ENCODE measurements at regions not wholly inside any gene's neighbourhood (a gene's known extent, or its start where the extent isn't known, plus 50 kb on each side); places are given as distances from the start of the nearest gene placed in this dataset.

- no peak for DNase-seq (ENCODE audit: low read depth in 6 of 9, low spot score in 9 of 9)
- Histone ChIP-seq H3K4me3 (ENCODE audit: low read length in 2 of 2) (no peak overlapping the region), H3K27ac (ENCODE audit: low read depth in 1 of 2, low read length in 1 of 2) (no peak overlapping the region), H3K9me3 (ENCODE audit: control insufficient read depth in 2 of 2, insufficient read depth in 1 of 2, low read length in 1 of 2) (no peaks in the 10 kb centered on the region), H3K4me1 (ENCODE audit: control insufficient read depth in 2 of 2, insufficient read depth in 2 of 2, low read length in 2 of 2) (no peaks in the 10 kb centered on the region), H3K27me3 (ENCODE audit: control insufficient read depth in 2 of 2, insufficient read depth in 1 of 2, low read length in 1 of 2) (no peaks in the 10 kb centered on the region), H3K36me3 (ENCODE audit: control insufficient read depth in 2 of 2, insufficient read depth in 2 of 2, low read length in 1 of 2) (no peaks in the 10 kb centered on the region)
- 94% methylated on average over 5 of the region's 5 CpGs for WGBS
Measured at GRCh38 chr3:72050771-72051170, 265.8 kb upstream of the PROK2 start.

GRCh38 chr3:72050048-72050632, 265.2 kb upstream of the PROK2 start:
- 98% methylated on average over 6 of the region's 6 CpGs for WGBS
- no peak for DNase-seq (ENCODE audit: low read depth in 6 of 9, low spot score in 9 of 9)
- no peak overlapping the region for H3K27ac ChIP-seq (ENCODE audit: low read depth in 1 of 2, low read length in 1 of 2)
- H3K4me3 ChIP-seq (ENCODE audit: low read length in 2 of 2), result no peak overlapping the region
- H3K9me3 ChIP-seq (ENCODE audit: control insufficient read depth in 2 of 2, insufficient read depth in 1 of 2, low read length in 1 of 2), result no peaks in the 10 kb centered on the region
- H3K36me3 ChIP-seq (ENCODE audit: control insufficient read depth in 2 of 2, insufficient read depth in 2 of 2, low read length in 1 of 2), result no peaks in the 10 kb centered on the region
- no peaks in the 10 kb centered on the region for H3K27me3 ChIP-seq (ENCODE audit: control insufficient read depth in 2 of 2, insufficient read depth in 1 of 2, low read length in 1 of 2)
- H3K4me1 ChIP-seq (ENCODE audit: control insufficient read depth in 2 of 2, insufficient read depth in 2 of 2, low read length in 2 of 2), result no peaks in the 10 kb centered on the region

- H3K9me3 ChIP-seq (ENCODE audit: control insufficient read depth in 2 of 2, insufficient read depth in 1 of 2, low read length in 1 of 2), result no peaks in the 10 kb centered on the region
- H3K4me1 ChIP-seq (ENCODE audit: control insufficient read depth in 2 of 2, insufficient read depth in 2 of 2, low read length in 2 of 2), result no peaks in the 10 kb centered on the region
- no peak for DNase-seq (ENCODE audit: low read depth in 6 of 9, low spot score in 9 of 9)
- H3K36me3 ChIP-seq (ENCODE audit: control insufficient read depth in 2 of 2, insufficient read depth in 2 of 2, low read length in 1 of 2), result no peaks in the 10 kb centered on the region
- no peak overlapping the region for H3K4me3 ChIP-seq (ENCODE audit: low read length in 2 of 2)
- 94% methylated on average over 1 of the region's 1 CpG for WGBS
- no peaks in the 10 kb centered on the region for H3K27me3 ChIP-seq (ENCODE audit: control insufficient read depth in 2 of 2, insufficient read depth in 1 of 2, low read length in 1 of 2)
- no peak overlapping the region for H3K27ac ChIP-seq (ENCODE audit: low read depth in 1 of 2, low read length in 1 of 2)
Measured at GRCh38 chr3:72049300-72049699, 264.4 kb upstream of the PROK2 start.

- H3K27ac ChIP-seq (ENCODE audit: low read depth in 1 of 2, low read length in 1 of 2), result no peak overlapping the region
- H3K9me3 ChIP-seq (ENCODE audit: control insufficient read depth in 2 of 2, insufficient read depth in 1 of 2, low read length in 1 of 2), result no peaks in the 10 kb centered on the region
- 86% methylated on average over 5 of the region's 5 CpGs for WGBS
- no peaks in the 10 kb centered on the region for H3K4me1 ChIP-seq (ENCODE audit: control insufficient read depth in 2 of 2, insufficient read depth in 2 of 2, low read length in 2 of 2)
- H3K36me3 ChIP-seq (ENCODE audit: control insufficient read depth in 2 of 2, insufficient read depth in 2 of 2, low read length in 1 of 2), result no peaks in the 10 kb centered on the region
- no peak for DNase-seq (ENCODE audit: low read depth in 6 of 9, low spot score in 9 of 9)
- H3K4me3 ChIP-seq (ENCODE audit: low read length in 2 of 2), result no peak overlapping the region
- no peaks in the 10 kb centered on the region for H3K27me3 ChIP-seq (ENCODE audit: control insufficient read depth in 2 of 2, insufficient read depth in 1 of 2, low read length in 1 of 2)
Measured at GRCh38 chr3:72048873-72049272, 263.9 kb upstream of the PROK2 start.

- no peak overlapping the region for H3K27ac ChIP-seq (ENCODE audit: low read depth in 1 of 2, low read length in 1 of 2)
- WGBS, result 94% methylated on average over 16 of the region's 16 CpGs
- H3K4me3 ChIP-seq (ENCODE audit: low read length in 2 of 2), result no peak overlapping the region
- DNase-seq (ENCODE audit: low read depth in 6 of 9, low spot score in 9 of 9), result no peak
- peaks cover 0 to 4% of the 10 kb centered on the region in 2 donors for H3K4me1 ChIP-seq (ENCODE audit: control insufficient read depth in 2 of 2, insufficient read depth in 2 of 2, low read length in 2 of 2)
- H3K36me3 ChIP-seq (ENCODE audit: control insufficient read depth in 2 of 2, insufficient read depth in 2 of 2, low read length in 1 of 2), result no peaks in the 10 kb centered on the region
- no peaks in the 10 kb centered on the region for H3K9me3 ChIP-seq (ENCODE audit: control insufficient read depth in 2 of 2, insufficient read depth in 1 of 2, low read length in 1 of 2)
- no peaks in the 10 kb centered on the region for H3K27me3 ChIP-seq (ENCODE audit: control insufficient read depth in 2 of 2, insufficient read depth in 1 of 2, low read length in 1 of 2)
Measured at GRCh38 chr3:72047221-72047871, 262.4 kb upstream of the PROK2 start.

- Histone ChIP-seq H3K4me3 (ENCODE audit: low read length in 2 of 2) (no peak overlapping the region), H3K27me3 (ENCODE audit: control insufficient read depth in 2 of 2, insufficient read depth in 1 of 2, low read length in 1 of 2) (no peaks in the 10 kb centered on the region), H3K36me3 (ENCODE audit: control insufficient read depth in 2 of 2, insufficient read depth in 2 of 2, low read length in 1 of 2) (no peaks in the 10 kb centered on the region), H3K4me1 (ENCODE audit: control insufficient read depth in 2 of 2, insufficient read depth in 2 of 2, low read length in 2 of 2) (peaks cover 0 to 11% of the 10 kb centered on the region in 2 donors), H3K27ac (ENCODE audit: low read depth in 1 of 2, low read length in 1 of 2) (no peak overlapping the region), H3K9me3 (ENCODE audit: control insufficient read depth in 2 of 2, insufficient read depth in 1 of 2, low read length in 1 of 2) (peaks cover 0 to 3% of the 10 kb centered on the region in 2 donors)
- WGBS, result 95% methylated on average over 7 of the region's 7 CpGs
- no peak for DNase-seq (ENCODE audit: low read depth in 6 of 9, low spot score in 9 of 9)
Measured at GRCh38 chr3:72044231-72044855, 259.4 kb upstream of the PROK2 start.

GRCh38 chr3:72043204-72044133, 258.5 kb upstream of the PROK2 start:
- peaks cover 0 to 3% of the 10 kb centered on the region in 2 donors for H3K9me3 ChIP-seq (ENCODE audit: control insufficient read depth in 2 of 2, insufficient read depth in 1 of 2, low read length in 1 of 2)
- WGBS, result 84% methylated on average over 3 of the region's 3 CpGs
- peak in 2 of 9 donors; percentile 22 to 34 for DNase-seq (ENCODE audit: low read depth in 6 of 9, low spot score in 9 of 9)
- no peak overlapping the region for H3K4me3 ChIP-seq (ENCODE audit: low read length in 2 of 2)
- peaks cover 0 to 11% of the 10 kb centered on the region in 2 donors for H3K4me1 ChIP-seq (ENCODE audit: control insufficient read depth in 2 of 2, insufficient read depth in 2 of 2, low read length in 2 of 2)
- no peak overlapping the region for H3K27ac ChIP-seq (ENCODE audit: low read depth in 1 of 2, low read length in 1 of 2)
- no peaks in the 10 kb centered on the region for H3K27me3 ChIP-seq (ENCODE audit: control insufficient read depth in 2 of 2, insufficient read depth in 1 of 2, low read length in 1 of 2)
- no peaks in the 10 kb centered on the region for H3K36me3 ChIP-seq (ENCODE audit: control insufficient read depth in 2 of 2, insufficient read depth in 2 of 2, low read length in 1 of 2)

GRCh38 chr3:72042397-72043203, 257.7 kb upstream of the PROK2 start:
- no peak overlapping the region for H3K27ac ChIP-seq (ENCODE audit: low read depth in 1 of 2, low read length in 1 of 2)
- peaks cover 0 to 3% of the 10 kb centered on the region in 2 donors for H3K9me3 ChIP-seq (ENCODE audit: control insufficient read depth in 2 of 2, insufficient read depth in 1 of 2, low read length in 1 of 2)
- peaks cover 0 to 11% of the 10 kb centered on the region in 2 donors for H3K4me1 ChIP-seq (ENCODE audit: control insufficient read depth in 2 of 2, insufficient read depth in 2 of 2, low read length in 2 of 2)
- H3K36me3 ChIP-seq (ENCODE audit: control insufficient read depth in 2 of 2, insufficient read depth in 2 of 2, low read length in 1 of 2), result no peaks in the 10 kb centered on the region
- no peak for DNase-seq (ENCODE audit: low read depth in 6 of 9, low spot score in 9 of 9)
- H3K4me3 ChIP-seq (ENCODE audit: low read length in 2 of 2), result no peak overlapping the region
- 97% methylated on average over 7 of the region's 7 CpGs for WGBS
- H3K27me3 ChIP-seq (ENCODE audit: control insufficient read depth in 2 of 2, insufficient read depth in 1 of 2, low read length in 1 of 2), result no peaks in the 10 kb centered on the region

Data from thymus (tissue), 11 donors.